ENCODE measurements at regions not wholly inside any gene's neighbourhood (a gene's known extent, or its start where the extent isn't known, plus 50 kb on each side); places are given as distances from the start of the nearest gene placed in this dataset.

DNA sequence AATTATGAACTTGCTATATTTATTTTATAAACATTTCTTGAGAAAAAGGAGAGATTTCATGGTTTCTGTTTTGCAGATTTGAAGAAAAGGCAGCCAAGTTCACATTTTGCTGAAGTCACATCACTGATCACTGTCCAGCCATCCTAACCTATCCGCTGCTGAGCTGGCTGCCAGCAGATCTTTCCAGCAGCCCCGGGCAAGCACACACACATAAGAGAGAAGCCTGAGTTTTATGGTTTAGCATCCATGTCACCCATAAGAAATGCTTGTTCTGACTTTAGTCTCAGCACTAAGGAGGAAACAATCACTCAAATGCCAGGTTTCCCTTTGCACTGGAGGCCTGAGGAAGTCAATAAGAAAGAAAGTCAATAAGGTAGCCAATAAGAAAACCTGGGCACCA is 287.1 kb downstream of the SMOC2 start:
- no peaks in the 10 kb centered on the region for H3K36me3 ChIP-seq
- intact Hi-C loops (cut with DNase I) = no loop called here
- TF ChIP-seq CTCF (IDR thresholded peaks at IDR 0.05) = no peak
- no peak for TF ChIP-seq POLR2AphosphoS5 (IDR thresholded peaks at IDR 0.05)
- no peak for TF ChIP-seq EP300 (IDR thresholded peaks at IDR 0.05)
- TF ChIP-seq POLR2A (IDR thresholded peaks at IDR 0.05) = no peak
- DNase-seq = no peak
- no peaks in the 10 kb centered on the region for H3K4me1 ChIP-seq
- H3K4me3 ChIP-seq = no peak overlapping the region
- WGBS, 2 donors = 88 to 90% methylated on average over 2 of the region's 2 CpGs
- no peaks in the 10 kb centered on the region for H3K9me3 ChIP-seq
- no peak overlapping the region for H3K27ac ChIP-seq
- H3K27me3 ChIP-seq = no peaks in the 10 kb centered on the region

DNA sequence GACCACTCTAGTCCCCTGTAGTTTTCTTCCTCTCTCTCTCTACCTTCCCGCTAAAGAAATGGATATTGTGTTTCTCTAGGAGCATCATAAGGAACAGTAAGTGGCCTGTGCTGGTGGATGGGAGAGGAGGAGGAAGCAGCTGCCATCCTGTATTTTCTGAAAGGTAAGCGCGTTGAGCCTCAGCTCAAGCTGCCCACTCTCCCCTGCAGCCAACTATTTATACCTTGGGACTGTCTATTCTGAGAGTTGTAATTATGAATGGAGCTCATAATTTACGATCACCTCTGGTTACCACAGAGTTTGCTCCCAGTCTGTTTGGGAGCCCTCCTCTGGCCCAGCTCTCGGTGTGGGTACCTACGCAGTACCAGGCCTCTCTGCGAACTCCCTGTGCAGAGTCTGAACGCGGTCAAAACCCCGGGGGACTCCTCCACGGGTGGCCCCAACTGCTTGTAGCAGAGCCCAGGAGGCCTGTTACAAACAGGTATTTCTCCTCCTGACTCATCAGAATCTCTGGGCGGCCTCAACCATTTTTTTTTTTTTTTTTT is 285.4 kb downstream of the SMOC2 start:
- Histone ChIP-seq H3K27me3 (no peaks in the 10 kb centered on the region), H3K27ac (no peak overlapping the region), H3K4me3 (no peak overlapping the region), H3K9me3 (no peaks in the 10 kb centered on the region), H3K4me1 (no peaks in the 10 kb centered on the region), H3K36me3 (no peaks in the 10 kb centered on the region)
- WGBS, 2 donors = 92 to 94% methylated on average over 12 of the region's 12 CpGs
- TF ChIP-seq POLR2A (IDR thresholded peaks at IDR 0.05) = no peak
- no peak for TF ChIP-seq EP300 (IDR thresholded peaks at IDR 0.05)
- TF ChIP-seq POLR2AphosphoS5 (IDR thresholded peaks at IDR 0.05) = no peak
- TF ChIP-seq CTCF (IDR thresholded peaks at IDR 0.05) = no peak
- no peak for DNase-seq
- intact Hi-C loops (cut with DNase I) = no loop called here

DNA sequence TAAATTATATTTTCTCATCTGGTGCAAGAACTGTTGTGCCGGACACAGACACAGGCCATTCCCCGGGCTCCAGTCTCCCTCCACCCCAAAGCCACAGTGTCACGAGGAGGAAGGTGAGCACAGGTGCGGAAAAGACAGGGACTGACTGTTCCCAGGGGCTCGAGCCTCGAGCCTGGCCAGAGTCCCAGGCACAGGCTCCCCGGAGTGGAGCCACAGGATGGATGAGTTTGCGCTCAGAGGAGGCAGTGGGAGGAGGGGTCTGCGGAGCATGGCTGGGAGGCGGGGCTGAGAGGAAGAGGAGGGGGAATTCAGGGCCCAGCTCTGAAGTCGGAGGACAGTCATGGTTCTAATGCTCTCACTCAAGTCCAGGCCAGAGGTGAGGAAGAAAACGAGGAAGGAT is 284.8 kb downstream of the SMOC2 start:
- Histone ChIP-seq H3K4me3 (no peak overlapping the region), H3K27me3 (no peaks in the 10 kb centered on the region), H3K27ac (no peak overlapping the region), H3K4me1 (no peaks in the 10 kb centered on the region), H3K9me3 (no peaks in the 10 kb centered on the region), H3K36me3 (no peaks in the 10 kb centered on the region)
- TF ChIP-seq EP300 (IDR thresholded peaks at IDR 0.05) (no peak), CTCF (IDR thresholded peaks at IDR 0.05) (no peak), POLR2AphosphoS5 (IDR thresholded peaks at IDR 0.05) (no peak), POLR2A (IDR thresholded peaks at IDR 0.05) (no peak)
- WGBS, 2 donors = 70 to 80% methylated on average over 12 of the region's 12 CpGs
- DNase-seq = no peak
- intact Hi-C loops (cut with DNase I) = no loop called here

DNA sequence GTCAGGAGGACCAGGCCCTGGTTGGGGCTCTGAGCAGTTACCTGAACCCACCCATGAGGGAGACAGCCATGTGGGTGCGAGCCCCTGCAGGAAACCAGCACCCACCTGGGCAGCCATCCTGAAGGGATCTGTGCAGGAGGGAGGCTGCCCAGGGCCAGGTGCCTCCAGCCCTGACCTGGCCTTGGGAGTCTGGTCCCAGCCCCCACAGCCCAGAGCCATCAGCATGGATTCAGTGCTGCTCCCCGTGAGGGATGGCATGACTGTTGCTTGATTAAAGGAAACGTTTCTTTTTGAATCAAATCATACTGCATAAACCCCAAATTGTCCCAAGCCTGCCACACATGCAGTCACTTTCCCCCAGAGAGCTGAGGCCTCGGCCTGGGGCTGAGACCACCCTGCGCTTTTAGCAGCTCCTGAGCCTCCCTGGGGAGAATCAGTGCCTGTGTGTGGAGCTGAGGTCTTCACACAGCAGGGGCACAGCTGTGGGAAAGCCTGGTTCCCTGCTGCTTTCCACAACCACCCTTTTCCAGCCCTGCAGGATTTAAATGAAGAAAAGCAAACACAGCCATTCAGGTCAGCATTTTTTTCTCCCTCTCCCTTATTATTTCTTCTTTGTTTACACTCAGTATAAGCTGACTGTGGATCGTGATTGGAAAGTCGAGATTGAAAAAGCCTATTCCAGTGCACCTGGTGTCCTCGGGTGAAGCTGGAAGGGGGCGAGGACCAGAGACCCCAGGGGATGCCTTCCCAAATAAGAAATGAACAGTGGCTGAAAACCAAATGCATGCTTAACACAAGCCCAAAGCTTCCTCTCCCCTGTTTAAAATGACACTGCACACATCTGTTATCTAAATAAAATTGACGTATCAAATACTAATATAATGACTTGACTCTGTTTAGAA is 283.9 kb downstream of the SMOC2 start:
- H3K4me3 ChIP-seq = no peak overlapping the region
- intact Hi-C loops (cut with DNase I) = no loop called here
- WGBS, 2 donors = 70 to 82% methylated on average over 10 of the region's 10 CpGs

DNA sequence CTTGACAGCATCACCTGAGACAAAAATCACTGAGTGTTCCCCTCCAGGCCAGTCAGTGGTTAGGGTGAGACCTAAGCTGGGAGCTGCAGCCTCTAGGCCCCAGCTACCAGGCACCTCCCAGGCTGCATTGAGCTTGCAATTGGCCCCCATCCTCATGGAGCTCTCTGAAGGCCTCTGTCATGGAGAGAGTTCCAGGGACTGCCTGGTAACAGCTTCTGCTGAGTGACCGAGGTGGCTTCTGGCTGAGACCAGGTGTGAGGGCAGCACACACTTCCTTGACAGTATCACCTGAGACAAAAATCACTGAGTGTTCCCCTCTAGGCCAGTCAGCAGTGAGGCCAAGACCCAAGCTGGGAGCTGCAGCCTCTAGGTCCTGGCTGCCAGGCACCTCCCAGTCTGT is 283.0 kb downstream of the SMOC2 start:
- Histone ChIP-seq H3K9me3 (no peaks in the 10 kb centered on the region), H3K36me3 (no peaks in the 10 kb centered on the region), H3K4me1 (no peaks in the 10 kb centered on the region), H3K4me3 (no peak overlapping the region), H3K27ac (no peak overlapping the region), H3K27me3 (no peaks in the 10 kb centered on the region)
- 97 to 98% methylated on average over 1 of the region's 1 CpG for WGBS, 2 donors
- intact Hi-C loops (cut with DNase I) = no loop called here
- TF ChIP-seq EP300 (IDR thresholded peaks at IDR 0.05) (no peak), POLR2AphosphoS5 (IDR thresholded peaks at IDR 0.05) (no peak), POLR2A (IDR thresholded peaks at IDR 0.05) (no peak), CTCF (IDR thresholded peaks at IDR 0.05) (no peak)
- DNase-seq = no peak

More for the DNA sequence above, 283.9 kb downstream of the SMOC2 start:
- no peak for DNase-seq
- TF ChIP-seq POLR2AphosphoS5 (IDR thresholded peaks at IDR 0.05) (no peak), EP300 (IDR thresholded peaks at IDR 0.05) (no peak)
- no peaks in the 10 kb centered on the region for H3K27me3 ChIP-seq
- H3K4me1 ChIP-seq = no peaks in the 10 kb centered on the region
- H3K27ac ChIP-seq = no peak overlapping the region
- H3K9me3 ChIP-seq = no peaks in the 10 kb centered on the region
- no peaks in the 10 kb centered on the region for H3K36me3 ChIP-seq
